Right atrium auricular region (tissue), 2 donors: ENCODE measurements at regions not wholly inside any gene's neighbourhood (a gene's known extent, or its start where the extent isn't known, plus 50 kb on each side); places are given as distances from the start of the nearest gene placed in this dataset.
"Not testable (repeated sequence)": the region's sequence is repeated elsewhere in the genome, so short reads cannot be mapped to it uniquely, and the experiment has no call there.

ENCODE experiments used
- DNase-seq: peaks from one replicate; pipeline ENCODE4 v3.0.0-alpha.2; 2019; ENCODE audit warnings: low spot score
- H3K27ac ChIP-seq, 2 donors: fragments of 200-600 bp; sonication (generic); 1 replicate in 1 of 2; 2 replicates in 1 of 2; pipeline ENCODE4 v1.5.1; 2016 to 2019
- H3K27me3 ChIP-seq, 2 donors: fragments of 200-600 bp; sonication (generic); one replicate each; pipeline versions ENCODE4 v1.5.1 to v1.6.0; 2017 to 2019
- H3K36me3 ChIP-seq: fragments of 200-600 bp; sonication (generic); one replicate; pipeline ENCODE4 v1.5.1; 2016
- H3K4me1 ChIP-seq, 2 donors: fragments of 200-600 bp; sonication (generic); one replicate each; pipeline versions ENCODE4 v1.5.1 to v1.6.0; 2017 to 2019
- H3K4me3 ChIP-seq, 2 donors: fragments of 200-600 bp; sonication (generic); 1 replicate in 1 of 2; 2 replicates in 1 of 2; pipeline ENCODE4 v1.5.1; 2017 to 2019; ENCODE audit warnings: mild to moderate bottlenecking in 1 of 2, moderate library complexity in 1 of 2
- H3K9me3 ChIP-seq, 2 donors: fragments of 200-600 bp; sonication (generic); one replicate each; pipeline ENCODE4 v1.5.1; 2019
- TF ChIP-seq, protein P1 (sequence below), 2 donors: fragments of 200-600 bp; sonication (generic); IDR thresholded peaks; one replicate each; pipeline ENCODE4 v1.5.1; 2019; ENCODE audit warnings: antibody characterized with exemption in 2 of 2

DNA sequence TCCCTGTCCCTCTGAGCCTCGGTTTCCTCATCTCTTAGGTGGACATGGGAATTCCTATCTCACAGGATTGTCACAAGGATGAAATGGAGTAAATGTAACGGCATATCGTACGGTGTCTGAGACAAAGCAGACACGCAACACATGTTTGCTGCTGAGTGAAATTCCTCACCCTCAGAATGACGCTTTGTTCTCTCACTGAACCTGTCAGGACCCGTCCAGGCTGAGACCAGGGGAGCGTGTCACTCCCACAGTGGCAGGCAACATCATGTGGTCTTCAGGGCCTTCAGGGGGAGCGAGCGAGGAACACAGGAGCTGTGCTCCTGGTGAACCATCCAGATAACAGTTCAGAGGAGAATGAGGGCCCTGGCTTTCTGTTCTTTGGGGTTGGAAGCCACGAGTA, 74.2 kb downstream of the TOMM20 start:
- DNase-seq, result no peak
- no peaks in the 10 kb centered on the region for H3K36me3 ChIP-seq
- TF ChIP-seq, protein P1, sequence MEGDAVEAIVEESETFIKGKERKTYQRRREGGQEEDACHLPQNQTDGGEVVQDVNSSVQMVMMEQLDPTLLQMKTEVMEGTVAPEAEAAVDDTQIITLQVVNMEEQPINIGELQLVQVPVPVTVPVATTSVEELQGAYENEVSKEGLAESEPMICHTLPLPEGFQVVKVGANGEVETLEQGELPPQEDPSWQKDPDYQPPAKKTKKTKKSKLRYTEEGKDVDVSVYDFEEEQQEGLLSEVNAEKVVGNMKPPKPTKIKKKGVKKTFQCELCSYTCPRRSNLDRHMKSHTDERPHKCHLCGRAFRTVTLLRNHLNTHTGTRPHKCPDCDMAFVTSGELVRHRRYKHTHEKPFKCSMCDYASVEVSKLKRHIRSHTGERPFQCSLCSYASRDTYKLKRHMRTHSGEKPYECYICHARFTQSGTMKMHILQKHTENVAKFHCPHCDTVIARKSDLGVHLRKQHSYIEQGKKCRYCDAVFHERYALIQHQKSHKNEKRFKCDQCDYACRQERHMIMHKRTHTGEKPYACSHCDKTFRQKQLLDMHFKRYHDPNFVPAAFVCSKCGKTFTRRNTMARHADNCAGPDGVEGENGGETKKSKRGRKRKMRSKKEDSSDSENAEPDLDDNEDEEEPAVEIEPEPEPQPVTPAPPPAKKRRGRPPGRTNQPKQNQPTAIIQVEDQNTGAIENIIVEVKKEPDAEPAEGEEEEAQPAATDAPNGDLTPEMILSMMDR (IDR thresholded peaks at IDR 0.05), result no peak
- H3K4me3 ChIP-seq, result no peak overlapping the region
- no peaks in the 10 kb centered on the region for H3K27me3 ChIP-seq
- peaks cover 0 to 18% of the 10 kb centered on the region in 2 donors for H3K4me1 ChIP-seq
- H3K9me3 ChIP-seq, result no peaks in the 10 kb centered on the region
- no peak overlapping the region for H3K27ac ChIP-seq

DNA sequence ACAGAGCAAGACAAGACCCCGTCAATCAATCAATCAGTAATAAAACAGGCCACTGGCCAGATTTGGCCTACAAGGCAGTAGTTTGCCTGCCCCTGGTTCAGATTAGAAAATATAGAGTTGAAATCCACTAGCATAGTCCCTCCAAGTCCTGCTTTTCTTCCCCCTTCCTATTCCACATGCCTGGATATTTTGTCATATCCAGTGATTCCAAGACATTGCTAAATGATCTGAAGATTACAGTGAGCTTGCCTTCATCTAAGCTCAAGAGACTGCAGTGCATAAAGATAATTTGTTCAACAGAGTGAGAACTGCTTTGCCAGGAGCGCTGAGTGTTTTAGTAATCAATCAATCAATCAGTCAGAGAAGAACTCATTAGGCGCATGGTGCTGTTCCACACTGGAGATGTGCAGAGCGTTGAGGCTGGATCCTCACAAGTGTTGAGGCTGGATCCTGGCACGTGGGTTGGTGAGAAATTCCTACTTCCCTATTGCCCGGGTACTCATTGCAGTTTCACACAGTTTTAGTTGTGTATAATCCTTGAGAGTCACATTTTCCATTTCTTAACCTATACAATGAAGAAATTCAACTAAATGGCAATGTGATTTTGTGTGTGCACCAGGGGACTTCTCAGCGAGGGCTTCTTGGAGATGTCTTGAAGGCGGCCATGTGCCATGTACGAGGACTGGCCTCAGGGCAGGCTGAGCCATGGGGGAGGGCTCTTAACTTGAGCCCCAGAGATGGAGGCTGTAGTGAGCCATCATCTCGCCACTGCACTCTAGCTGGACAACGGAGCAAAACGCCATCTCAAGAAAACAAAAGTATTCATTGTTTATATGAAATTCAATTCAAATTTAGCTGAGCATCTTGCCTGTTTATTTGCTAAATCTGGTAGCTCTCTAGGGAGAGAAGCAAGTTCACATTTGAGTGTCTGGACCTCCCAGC, 76.3 kb downstream of the TOMM20 start:
- Histone ChIP-seq H3K4me1 (peaks cover 0 to 37% of the 10 kb centered on the region in 2 donors), H3K27me3 (no peaks in the 10 kb centered on the region), H3K36me3 (no peaks in the 10 kb centered on the region), H3K27ac (peak overlapping the region; percentile 53 to 55), H3K4me3 (no peak overlapping the region), H3K9me3 (no peaks in the 10 kb centered on the region)
- TF ChIP-seq, protein P1 (IDR thresholded peaks at IDR 0.05), result no peak
- no peak for DNase-seq

DNA sequence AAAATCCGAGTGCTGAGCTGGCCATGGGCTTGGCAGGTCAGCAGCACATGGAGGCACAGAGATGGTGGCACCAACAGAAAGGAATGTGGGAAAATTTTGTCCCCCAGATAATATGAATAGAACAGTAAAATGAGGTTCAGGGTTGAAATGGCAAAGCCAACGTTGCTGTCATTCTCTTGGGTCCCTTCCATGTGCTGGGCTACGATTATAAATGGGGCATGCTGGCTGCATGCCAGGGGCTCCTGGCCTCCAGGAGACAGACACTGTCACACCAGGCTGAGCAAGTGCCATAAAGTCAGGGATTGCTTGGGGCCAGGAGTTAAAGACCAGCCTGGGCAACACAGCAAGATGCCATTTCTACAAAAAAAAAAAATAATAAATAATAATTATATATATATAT, 77.1 kb downstream of the TOMM20 start:
- peak overlapping the region; percentile 53 to 55 for H3K27ac ChIP-seq
- H3K9me3 ChIP-seq, result no peaks in the 10 kb centered on the region
- no peaks in the 10 kb centered on the region for H3K36me3 ChIP-seq
- DNase-seq, result no peak
- no peak overlapping the region for H3K4me3 ChIP-seq
- TF ChIP-seq, protein P1 (IDR thresholded peaks at IDR 0.05), result no peak
- H3K27me3 ChIP-seq, result no peaks in the 10 kb centered on the region
- peaks cover 0 to 44% of the 10 kb centered on the region in 2 donors for H3K4me1 ChIP-seq

DNA sequence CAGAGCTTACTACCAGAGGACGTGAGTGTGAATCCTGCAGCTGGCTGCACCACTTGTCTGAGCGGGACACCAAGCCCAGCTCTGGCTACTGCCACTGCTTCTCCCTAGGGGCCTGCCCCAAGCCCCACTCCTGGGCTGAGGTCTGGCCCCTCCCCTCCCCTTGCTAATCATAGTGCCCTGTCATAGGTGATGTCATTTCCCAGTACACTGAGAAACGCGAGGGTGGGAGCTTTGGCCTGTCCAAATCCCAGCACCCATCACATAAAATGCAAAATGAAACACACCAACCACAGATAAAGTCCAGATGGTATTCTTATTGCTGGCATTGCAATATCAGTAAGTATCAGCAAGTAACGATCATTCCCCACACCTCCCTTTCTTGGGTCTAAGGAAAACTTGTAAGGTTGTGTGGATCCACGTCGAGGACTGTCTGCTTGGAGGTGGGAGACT, 77.7 kb downstream of the TOMM20 start:
- TF ChIP-seq, protein P1 (IDR thresholded peaks at IDR 0.05), result no peak
- peak; percentile 68 for DNase-seq
- H3K27me3 ChIP-seq, result no peaks in the 10 kb centered on the region
- peaks cover 0 to 44% of the 10 kb centered on the region in 2 donors for H3K4me1 ChIP-seq
- peak overlapping the region; percentile 53 to 55 for H3K27ac ChIP-seq
- H3K36me3 ChIP-seq, result no peaks in the 10 kb centered on the region
- H3K9me3 ChIP-seq, result no peaks in the 10 kb centered on the region
- no peak overlapping the region for H3K4me3 ChIP-seq

DNA sequence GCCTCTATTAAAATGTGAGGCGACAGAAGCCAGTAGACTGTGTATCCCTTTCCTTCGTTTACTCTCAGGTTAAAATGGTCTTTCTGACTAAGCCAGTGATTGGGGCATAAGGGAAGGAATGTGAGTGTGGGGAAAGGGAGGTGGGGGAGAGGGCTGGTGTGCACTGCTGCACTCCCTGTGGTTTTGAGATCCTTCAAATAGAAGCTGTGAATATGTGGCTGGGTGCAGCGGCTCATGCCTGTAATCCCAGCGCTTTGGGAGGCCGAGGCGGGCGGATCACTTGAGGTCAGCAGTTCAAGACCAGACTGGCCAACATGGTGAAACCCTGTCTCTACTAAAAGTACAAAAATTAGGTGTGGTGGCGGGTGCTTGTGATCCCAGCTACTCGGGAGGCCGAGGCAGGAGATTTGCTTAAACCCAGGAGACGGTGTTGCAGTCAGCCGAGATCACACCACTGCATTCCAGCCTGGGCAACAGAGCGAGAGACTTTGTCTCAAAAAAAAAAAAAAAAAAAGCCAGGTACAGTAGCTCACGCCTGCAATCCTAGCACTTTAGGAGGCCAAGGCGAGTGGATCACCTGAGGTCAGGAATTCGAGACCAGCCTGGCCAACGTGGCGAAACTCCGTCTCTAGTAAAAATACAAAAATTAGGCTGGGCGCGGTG, 78.8 kb downstream of the TOMM20 start:
- not testable (repeated sequence) for DNase-seq, H3K27me3 ChIP-seq, H3K4me3 ChIP-seq, H3K36me3 ChIP-seq, H3K9me3 ChIP-seq
- peak overlapping the region; percentile 78 to 86 for H3K27ac ChIP-seq
- peaks cover 0 to 44% of the 10 kb centered on the region in 2 donors for H3K4me1 ChIP-seq

DNA sequence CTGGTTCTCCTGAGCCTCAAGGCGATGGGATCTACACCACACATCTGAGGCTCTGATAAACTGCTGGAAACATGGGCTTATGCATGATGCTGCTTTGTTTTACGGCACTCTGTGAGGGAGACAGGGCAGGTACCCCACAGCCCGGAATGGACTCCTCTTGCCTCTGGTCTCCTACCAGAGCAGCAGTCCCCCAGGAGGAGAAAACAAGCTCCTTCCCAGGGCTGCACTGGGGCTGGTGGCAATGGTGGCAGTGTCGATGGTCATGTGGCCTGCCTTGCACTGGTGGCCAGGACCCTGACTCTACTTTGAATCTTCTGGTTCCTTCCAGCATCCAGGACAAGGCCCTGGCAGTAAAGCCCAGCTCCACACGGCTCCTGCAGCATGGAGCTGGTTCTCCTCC, 79.4 kb downstream of the TOMM20 start:
- H3K4me1 ChIP-seq, result peaks cover 0 to 44% of the 10 kb centered on the region in 2 donors
- H3K9me3 ChIP-seq, result no peaks in the 10 kb centered on the region
- no peak for DNase-seq
- H3K4me3 ChIP-seq, result no peak overlapping the region
- H3K27me3 ChIP-seq, result no peaks in the 10 kb centered on the region
- no peaks in the 10 kb centered on the region for H3K36me3 ChIP-seq
- TF ChIP-seq, protein P1 (IDR thresholded peaks at IDR 0.05), result no peak
- H3K27ac ChIP-seq, result peak overlapping the region; percentile 78 to 86
